Activated effector memory CD4-positive, alpha-beta T cell treated with anti-CD3 and anti-CD28 coated beads, Interleukin-2, amount 50 U/mL, for 16 hours (primary cell): ENCODE measurements at regions not wholly inside any gene's neighbourhood (a gene's known extent, or its start where the extent isn't known, plus 50 kb on each side); places are given as distances from the start of the nearest gene placed in this dataset.

ENCODE experiments used
- DNase-seq: peaks from one replicate; pipeline ENCODE4 v3.0.0-alpha.2; 2020

DNA sequence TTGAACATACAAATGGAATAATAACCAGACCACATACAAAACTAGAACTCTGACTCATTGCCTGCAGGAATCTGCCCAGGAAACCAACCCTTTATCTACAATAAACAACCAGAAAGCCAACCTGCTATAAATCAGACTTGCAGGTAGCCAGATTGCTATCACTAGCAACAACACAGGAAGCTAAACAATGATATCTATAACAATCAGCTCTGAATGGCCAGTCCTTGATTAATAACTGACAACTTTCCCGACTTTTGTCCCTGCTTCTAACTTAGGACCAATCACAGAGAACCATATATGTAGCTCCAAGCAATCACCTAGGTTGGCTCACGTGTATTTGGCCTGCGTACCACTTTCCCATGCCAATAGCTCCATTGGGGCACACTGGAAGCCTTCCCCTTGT lies 470.8 kb downstream of the RIT2 start:
- no peak for DNase-seq

DNA sequence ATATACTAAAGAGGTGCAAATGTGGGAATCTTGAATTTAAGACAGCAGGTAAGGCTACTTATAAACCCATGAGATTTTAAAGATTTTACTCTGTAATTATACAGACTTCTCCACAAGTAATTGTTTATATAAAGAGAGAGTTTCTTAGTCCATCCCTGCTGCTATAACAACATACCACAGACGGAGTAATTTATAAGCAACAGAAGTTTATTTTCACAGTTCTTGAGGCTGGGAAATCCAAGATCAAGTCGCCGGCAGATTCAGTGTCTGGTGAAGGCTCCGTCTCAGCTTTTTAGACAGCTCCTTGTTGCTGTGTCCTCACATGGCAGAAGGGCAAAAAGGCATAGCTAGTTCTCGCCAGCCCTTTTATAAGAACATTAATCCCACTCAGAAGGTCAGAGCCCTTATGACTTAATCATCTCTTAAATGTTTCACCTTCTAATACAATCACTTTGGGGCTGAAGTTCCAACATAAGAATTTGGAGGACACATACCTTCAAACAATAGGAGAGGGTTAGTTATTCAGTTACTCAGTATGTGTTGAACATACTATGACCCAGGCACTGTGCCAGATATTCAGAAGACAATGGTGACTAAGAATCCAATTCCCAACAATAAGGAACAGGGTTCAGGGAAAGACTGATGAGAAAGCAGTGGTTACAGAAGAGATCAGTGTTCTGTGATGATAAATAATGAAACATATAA lies 466.0 kb downstream of the RIT2 start:
- no peak for DNase-seq

DNA sequence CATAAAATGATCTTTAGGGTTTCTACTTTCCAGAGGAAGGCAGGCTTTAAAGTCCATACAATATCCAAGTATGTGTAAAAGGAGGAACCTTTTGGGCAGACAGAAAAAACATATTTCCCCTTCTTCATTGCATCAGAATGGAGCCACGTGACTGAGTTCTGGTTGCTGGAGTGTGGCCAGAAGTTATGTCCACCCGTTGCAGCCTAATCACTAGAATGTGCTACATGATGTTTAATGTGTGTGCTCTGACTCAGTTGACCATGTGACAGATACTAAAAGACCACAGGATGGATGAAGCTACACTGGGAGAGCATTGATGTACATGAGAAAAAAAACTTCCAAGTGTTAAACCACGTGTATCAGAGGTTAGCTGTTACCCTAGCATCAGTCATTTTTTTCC lies 460.9 kb downstream of the RIT2 start:
- no peak for DNase-seq

DNA sequence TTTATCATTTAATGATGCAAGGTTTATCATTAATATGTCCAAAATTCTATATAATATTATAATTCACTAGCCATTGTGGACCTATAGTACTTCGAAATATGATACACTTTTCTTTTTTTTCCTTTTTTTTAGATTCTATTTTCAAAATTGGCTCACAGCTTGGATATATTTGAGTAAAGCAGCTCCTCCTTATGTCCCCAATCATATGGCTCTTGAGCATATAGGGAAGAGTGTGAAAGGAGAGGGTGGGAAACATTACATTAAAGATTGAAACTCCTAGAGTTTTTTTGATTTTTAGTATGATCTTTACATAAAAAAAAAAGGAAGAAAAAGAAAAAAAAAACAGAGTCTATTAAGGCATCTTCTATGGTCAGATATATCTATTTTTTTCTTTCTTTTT lies 457.9 kb downstream of the RIT2 start:
- DNase-seq: no peak

DNA sequence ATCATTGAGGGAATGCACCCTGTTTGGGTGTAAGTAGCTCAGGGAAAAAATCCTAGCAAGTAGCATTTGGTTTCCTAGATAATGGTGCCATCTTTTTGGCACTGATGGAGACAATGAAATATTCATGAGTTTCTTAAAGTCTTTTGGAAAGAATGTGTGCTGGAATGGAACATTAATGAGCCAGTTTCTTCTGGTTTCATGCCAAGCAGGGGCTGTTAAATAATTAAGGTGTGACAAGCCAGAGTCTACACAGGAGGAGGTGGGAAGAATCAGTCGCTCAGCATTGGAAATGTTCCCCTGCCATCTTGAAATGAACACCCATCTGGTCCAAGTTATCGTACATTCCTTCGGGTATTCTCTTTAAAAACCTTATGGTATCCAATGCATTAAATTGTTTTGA lies 457.3 kb downstream of the RIT2 start:
- DNase-seq: no peak

DNA sequence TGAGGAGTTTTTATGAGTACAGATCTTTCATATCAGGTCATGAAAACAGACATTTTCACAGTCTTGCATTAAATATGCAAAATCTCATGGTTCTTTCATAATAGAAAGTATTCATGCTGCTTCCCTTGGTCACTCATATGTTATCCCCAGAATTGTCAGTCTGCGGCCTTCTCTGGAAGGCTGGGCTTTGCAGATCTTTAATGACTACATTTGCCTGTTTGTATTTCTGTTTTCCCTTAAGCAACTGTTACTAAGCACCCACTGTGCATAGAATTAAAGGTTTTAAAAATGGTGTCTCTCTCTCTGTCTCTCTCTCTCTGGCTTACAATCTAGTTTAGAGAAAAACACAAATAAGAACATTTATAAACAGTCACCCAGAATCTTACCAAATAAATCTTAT lies 456.3 kb downstream of the RIT2 start:
- DNase-seq: no peak

DNA sequence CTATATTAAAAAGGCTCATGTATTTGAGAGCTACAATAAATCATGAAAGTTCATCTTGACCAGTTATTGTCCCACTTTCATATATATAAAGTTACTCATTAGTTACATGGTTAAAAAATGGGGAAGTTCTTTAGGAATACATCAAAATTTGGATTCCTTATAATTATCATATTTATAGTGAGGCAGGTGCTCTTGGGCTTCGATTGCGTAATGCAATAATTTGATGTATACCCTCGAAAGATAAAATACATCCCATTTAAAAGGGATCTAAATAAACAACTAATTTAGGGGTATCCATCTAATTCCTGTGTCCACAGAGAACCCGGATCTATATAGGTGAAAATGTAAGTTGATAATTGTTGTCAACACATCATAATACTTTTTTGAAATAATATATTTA lies 444.6 kb downstream of the RIT2 start:
- no peak for DNase-seq

DNA sequence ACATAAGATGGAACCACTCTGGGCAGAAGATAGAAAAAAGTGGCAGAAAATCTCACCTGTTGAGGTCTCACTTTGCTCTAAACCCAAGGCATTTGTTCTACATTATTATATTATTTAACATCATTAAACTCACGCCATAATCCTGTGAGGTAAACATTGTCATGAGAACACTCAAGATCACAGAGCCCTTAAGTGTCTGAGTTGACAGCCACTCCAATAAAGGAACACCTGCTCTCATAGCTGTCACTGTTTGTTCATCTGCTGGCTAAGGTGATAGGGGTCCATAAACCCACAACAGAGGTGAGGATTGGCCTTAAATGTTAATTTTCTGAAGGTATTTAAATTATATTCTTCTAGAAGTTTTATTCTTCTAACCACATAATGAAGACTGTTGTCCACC lies 439.7 kb downstream of the RIT2 start:
- no peak for DNase-seq

DNA sequence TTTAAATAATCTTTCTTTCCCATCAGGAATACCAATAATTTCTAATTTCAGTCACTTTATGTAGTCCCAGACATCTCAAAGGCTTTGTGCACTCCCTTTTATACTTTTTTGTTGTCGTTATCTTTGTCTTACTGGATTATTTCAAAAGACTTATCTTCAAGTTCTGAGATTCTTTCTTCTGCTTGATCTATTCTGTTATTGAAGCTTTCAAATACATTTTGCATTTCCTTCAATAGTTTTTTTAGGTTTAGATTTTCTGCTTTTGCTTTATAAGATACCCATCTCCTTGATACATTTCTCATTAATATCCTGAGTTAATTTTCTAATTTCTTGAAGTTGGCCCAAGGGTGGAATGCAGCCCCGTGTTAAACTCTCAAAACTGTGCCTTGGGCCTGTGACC lies 432.4 kb downstream of the RIT2 start:
- no peak for DNase-seq

DNA sequence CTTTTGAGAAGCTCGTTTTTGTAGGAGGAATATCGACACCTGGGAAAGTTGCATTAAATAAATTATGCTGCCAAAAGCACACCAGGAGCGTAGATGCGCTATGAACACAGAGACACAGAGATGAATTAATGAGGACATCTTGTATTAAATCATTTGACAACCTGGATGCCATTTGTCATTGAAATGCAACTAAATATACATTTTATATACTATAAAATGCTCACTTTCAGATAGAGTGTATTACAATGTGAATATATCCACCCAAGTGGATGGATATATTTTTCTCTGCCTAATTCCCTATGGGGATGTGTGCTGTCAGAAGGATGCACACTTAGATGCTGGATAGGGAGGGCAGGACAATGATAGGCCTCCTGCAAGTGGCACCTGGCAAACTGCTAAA lies 426.2 kb downstream of the RIT2 start:
- no peak for DNase-seq
